GM12878 (cell line): ENCODE measurements at regions not wholly inside any gene's neighbourhood (a gene's known extent, or its start where the extent isn't known, plus 50 kb on each side); places are given as distances from the start of the nearest gene placed in this dataset.

Experiments
- ATAC-seq: fragments of 200-7000 bp; cut with Tn5 transposase; 3 replicates; pipeline ENCODE4 v1.9.1; 2020; ENCODE audit warnings: mild to moderate bottlenecking, moderate library complexity
- BruUV-seq: library from RNA; stranded (reverse); fragments of 400-500 nt; replicated peaks from 2 replicates; lab custom pipeline; 2021; lab: Mats Ljungman, UMichigan
- CTCF ChIA-PET: fragments of 300-600 bp; sonication (Branson Sonifier 250); formaldehyde crosslinking; extraction: SDS; loops from one replicate; lab custom pipeline; 2021; ENCODE audit warnings: inconsistent platforms; lab: Yijun Ruan, JAX
- POLR2A ChIA-PET: fragments of 350-600 bp; formaldehyde crosslinking; extraction: SDS; loops from one replicate; lab custom pipeline; 2021; ENCODE audit warnings: inconsistent platforms; lab: Charles Lee
- RAD21 ChIA-PET: fragments of 300-600 bp; sonication (Branson Sonifier 250); formaldehyde crosslinking; loops from one replicate; lab custom pipeline; 2023; ENCODE audit warnings: antibody characterized with exemption; ENCODE audit not compliant: unreplicated experiment; lab: Charles Lee
- SMC1A ChIA-PET: fragments of 300-600 bp; sonication (Branson Sonifier 250); formaldehyde crosslinking; loops from one replicate; lab custom pipeline; 2023; ENCODE audit not compliant: unreplicated experiment, uncharacterized antibody; lab: Charles Lee
- DNase-seq: peaks from one replicate; pipeline ENCODE4 v3.0.0-alpha.2; 2011; ENCODE audit warnings: low read depth, low spot score
- FAIRE-seq: peaks from 3 replicates; lab custom pipeline; 2011; peaks lifted over from hg19 to GRCh38; lab: Jason Lieb, UNC
- H2AFZ ChIP-seq: 2 replicates; pipeline ENCODE4 v1.6.0; 2011; ENCODE audit warnings: low read depth, low read length, control low read depth; ENCODE audit not compliant: control insufficient read depth
- H3K27ac ChIP-seq: 2 replicates; pipeline ENCODE4 v1.5.1; 2011; ENCODE audit warnings: control low read depth; ENCODE audit not compliant: control insufficient read depth, insufficient read depth
- H3K27me3 ChIP-seq, 2 experiments: replicated peaks in 1 of 2; 2 replicates each; pipeline versions ENCODE4 v1.6.0 to v1.6.1; 2011; ENCODE audit warnings: low read length in 1 of 2; ENCODE audit not compliant: control insufficient read depth in 2 of 2, insufficient read depth in 2 of 2
- H3K36me3 ChIP-seq, 2 experiments: 2 replicates each; pipeline ENCODE4 v1.5.1; 2011; ENCODE audit warnings: low read length in 1 of 2; ENCODE audit not compliant: control insufficient read depth in 2 of 2, insufficient read depth in 2 of 2
- H3K4me1 ChIP-seq: 2 replicates; pipeline ENCODE4 v1.6.1; 2011; ENCODE audit warnings: mild to moderate bottlenecking, low read length, moderate library complexity, mixed read lengths; ENCODE audit not compliant: control insufficient read depth, insufficient read depth
- H3K4me2 ChIP-seq: 2 replicates; pipeline ENCODE4 v1.6.0; 2011; ENCODE audit warnings: control low read depth; ENCODE audit not compliant: control insufficient read depth, insufficient read depth
- H3K4me3 ChIP-seq: fragments of 200-600 bp; sonication (generic); 2 replicates; pipeline ENCODE4 v1.5.1; 2016
- H3K79me2 ChIP-seq: 2 replicates; pipeline ENCODE4 v1.6.0; 2011; ENCODE audit warnings: low read length; ENCODE audit not compliant: control insufficient read depth, insufficient read depth
- H3K9ac ChIP-seq: 2 replicates; pipeline ENCODE4 v1.8.0; 2011; ENCODE audit warnings: low read length, control low read depth, mixed read lengths; ENCODE audit not compliant: control insufficient read depth, insufficient read depth
- H3K9me3 ChIP-seq: replicated peaks from 3 replicates; pipeline ENCODE4 v1.5.1; 2011; ENCODE audit warnings: mild to moderate bottlenecking, low read length; ENCODE audit not compliant: control insufficient read depth, insufficient read depth
- H4K20me1 ChIP-seq: 2 replicates; pipeline ENCODE4 v1.6.0; 2011; ENCODE audit not compliant: control insufficient read depth, insufficient read depth
- ESRRA ChIP-seq: IDR thresholded peaks from 2 replicates; pipeline ENCODE4 v1.6.1; 2012; ENCODE audit warnings: mild to moderate bottlenecking, low read length, improper control_type of control experiment
- EZH2 ChIP-seq: IDR thresholded peaks from 2 replicates; pipeline ENCODE4 v1.6.1; 2012; ENCODE audit warnings: low read depth, mild to moderate bottlenecking, control low read depth, inconsistent platforms, low read length, borderline replicate concordance; ENCODE audit not compliant: control insufficient read depth
- NR2C2 ChIP-seq: IDR thresholded peaks from 2 replicates; pipeline ENCODE4 v1.6.1; 2011; ENCODE audit warnings: borderline replicate concordance, low read depth; ENCODE audit not compliant: control insufficient read depth, insufficient read length
- POU2F2 ChIP-seq: IDR thresholded peaks from 3 replicates; pipeline ENCODE4 v1.6.1; 2011; ENCODE audit warnings: low read depth, mild to moderate bottlenecking, low read length, borderline replicate concordance
- RELA ChIP-seq: fragments of 450-650 bp; IDR thresholded peaks from 2 replicates; pipeline ENCODE4 v1.8.0; 2014; ENCODE audit warnings: borderline replicate concordance; ENCODE audit not compliant: partially characterized antibody
- SIN3A ChIP-seq: IDR thresholded peaks from 2 replicates; pipeline ENCODE4 v1.6.1; 2012; ENCODE audit warnings: low read depth, low read length, improper control_type of control experiment
- STAT3 ChIP-seq: IDR thresholded peaks from 2 replicates; pipeline ENCODE4 v1.6.1; 2011; ENCODE audit warnings: low read depth, low read length, improper control_type of control experiment
- WGBS: methylation state at CpG from one replicate; pipeline ENCODE4 v1.1.6; 2016; ENCODE audit warnings: low lambda C conversion rate; ENCODE audit not compliant: insufficient replicate concordance, insufficient coverage; ENCODE audit errors: missing lambda C conversion rate; 5-methylcytosine and 5-hydroxymethylcytosine counted together
- in situ Hi-C: fragments of 300-500 bp; cut with MboI; formaldehyde crosslinking; loops from 9 replicates; pipeline ENCODE4 v1.14.3; 2018; ENCODE audit warnings: mixed read lengths
- intact Hi-C: fragments of 100-400 bp; cut with micrococcal nuclease; formaldehyde crosslinking; loops from one replicate; pipeline ENCODE4 v1.14.2; 2022; ENCODE audit not compliant: unreplicated experiment
- TF ChIP-seq, protein P1 (sequence below): IDR thresholded peaks from 2 replicates; pipeline ENCODE4 v1.6.1; 2012; ENCODE audit warnings: low read depth, low read length, improper control_type of control experiment
- TF ChIP-seq, protein P2 (sequence below): IDR thresholded peaks from 2 replicates; pipeline ENCODE4 v1.6.1; 2012; ENCODE audit warnings: low read length, inconsistent platforms
- TF ChIP-seq, protein P3 (sequence below): fragments of 450-650 bp; IDR thresholded peaks from 2 replicates; pipeline ENCODE4 v1.6.1; 2017; ENCODE audit warnings: antibody characterized with exemption, mild to moderate bottlenecking, moderate library complexity
- TF ChIP-seq, protein P4 (sequence below): fragments of 450-650 bp; conservative IDR thresholded peaks from 2 replicates; pipeline ENCODE4 v1.6.1; 2017; ENCODE audit warnings: mild to moderate bottlenecking, moderate library complexity
- TF ChIP-seq, protein P5 (sequence below): IDR thresholded peaks from 2 replicates; pipeline ENCODE4 v1.6.1; 2012; ENCODE audit warnings: low read depth, low read length, improper control_type of control experiment

DNA sequence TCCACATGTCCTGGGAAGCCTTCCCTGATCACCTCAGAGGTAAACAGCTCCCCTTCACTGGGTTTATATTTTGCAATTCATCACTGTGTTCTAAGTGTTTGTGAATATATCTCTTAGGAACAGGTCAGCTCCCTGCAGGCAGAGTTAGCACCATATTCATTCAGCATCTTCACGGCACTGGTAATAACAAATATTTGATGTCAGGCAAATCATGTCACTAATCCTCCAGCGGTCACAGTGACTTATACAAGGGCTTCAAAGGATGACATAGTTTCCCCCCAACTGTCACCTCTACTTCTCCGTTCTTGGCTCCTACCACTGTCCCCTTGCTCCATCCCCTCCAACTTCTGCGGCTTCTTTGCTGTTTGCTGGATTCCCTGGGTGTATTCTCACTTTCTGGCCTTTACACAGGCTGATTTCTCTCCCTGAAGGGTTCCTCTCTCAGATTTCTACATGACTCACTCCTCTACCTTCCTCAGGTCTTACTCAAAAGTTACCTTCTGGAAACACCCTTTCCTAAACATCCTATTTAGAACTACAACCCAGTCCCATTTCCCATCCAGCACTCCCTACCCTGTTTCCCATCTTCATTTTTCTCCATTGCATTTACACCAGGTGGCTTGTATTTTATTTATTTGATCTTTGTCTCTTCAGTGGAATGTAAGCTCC lies 66.6 kb downstream of the NHLRC1 start:
- H4K20me1 ChIP-seq = no peaks in the 10 kb centered on the region
- no peaks in the 10 kb centered on the region for H3K9me3 ChIP-seq
- ATAC-seq (no peak), FAIRE-seq (no peak), DNase-seq (no peak)
- RAD21 ChIA-PET = no interaction called here
- H3K4me1 ChIP-seq = no peaks in the 10 kb centered on the region
- POLR2A ChIA-PET = no interaction called here
- intact Hi-C loops (no loop called here), in situ Hi-C loops (no loop called here)
- H3K27me3 ChIP-seq = no peaks in the 10 kb centered on the region
- CTCF ChIA-PET = interaction anchor here (0.7 kb wide), 2 partner anchors 12 to 217 kb away, joined by 3 read pairs; no protein-coding TSS in a partner anchor
- SMC1A ChIA-PET = no interaction called here
- H3K4me3 ChIP-seq = no peak overlapping the region
- no TSS peak for BruUV-seq
- H3K79me2 ChIP-seq = no peaks in the 10 kb centered on the region
- no peak overlapping the region for H3K4me2 ChIP-seq
- H3K36me3 ChIP-seq = no peaks in the 10 kb centered on the region
- H3K9ac ChIP-seq = no peak overlapping the region
- H2AFZ ChIP-seq = no peak overlapping the region
- H3K27ac ChIP-seq = no peak overlapping the region
- 64% methylated on average over 4 of the region's 4 CpGs for WGBS
- TF ChIP-seq, protein P1, sequence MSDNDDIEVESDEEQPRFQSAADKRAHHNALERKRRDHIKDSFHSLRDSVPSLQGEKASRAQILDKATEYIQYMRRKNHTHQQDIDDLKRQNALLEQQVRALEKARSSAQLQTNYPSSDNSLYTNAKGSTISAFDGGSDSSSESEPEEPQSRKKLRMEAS = no peak
- TF ChIP-seq RELA (no peak), EZH2 (no peak), ESRRA (no peak), STAT3 (no peak), SIN3A (no peak), NR2C2 (no peak), POU2F2 (no peak)
- TF ChIP-seq, protein P2, sequence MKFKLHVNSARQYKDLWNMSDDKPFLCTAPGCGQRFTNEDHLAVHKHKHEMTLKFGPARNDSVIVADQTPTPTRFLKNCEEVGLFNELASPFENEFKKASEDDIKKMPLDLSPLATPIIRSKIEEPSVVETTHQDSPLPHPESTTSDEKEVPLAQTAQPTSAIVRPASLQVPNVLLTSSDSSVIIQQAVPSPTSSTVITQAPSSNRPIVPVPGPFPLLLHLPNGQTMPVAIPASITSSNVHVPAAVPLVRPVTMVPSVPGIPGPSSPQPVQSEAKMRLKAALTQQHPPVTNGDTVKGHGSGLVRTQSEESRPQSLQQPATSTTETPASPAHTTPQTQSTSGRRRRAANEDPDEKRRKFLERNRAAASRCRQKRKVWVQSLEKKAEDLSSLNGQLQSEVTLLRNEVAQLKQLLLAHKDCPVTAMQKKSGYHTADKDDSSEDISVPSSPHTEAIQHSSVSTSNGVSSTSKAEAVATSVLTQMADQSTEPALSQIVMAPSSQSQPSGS = no peak
- TF ChIP-seq, protein P3, sequence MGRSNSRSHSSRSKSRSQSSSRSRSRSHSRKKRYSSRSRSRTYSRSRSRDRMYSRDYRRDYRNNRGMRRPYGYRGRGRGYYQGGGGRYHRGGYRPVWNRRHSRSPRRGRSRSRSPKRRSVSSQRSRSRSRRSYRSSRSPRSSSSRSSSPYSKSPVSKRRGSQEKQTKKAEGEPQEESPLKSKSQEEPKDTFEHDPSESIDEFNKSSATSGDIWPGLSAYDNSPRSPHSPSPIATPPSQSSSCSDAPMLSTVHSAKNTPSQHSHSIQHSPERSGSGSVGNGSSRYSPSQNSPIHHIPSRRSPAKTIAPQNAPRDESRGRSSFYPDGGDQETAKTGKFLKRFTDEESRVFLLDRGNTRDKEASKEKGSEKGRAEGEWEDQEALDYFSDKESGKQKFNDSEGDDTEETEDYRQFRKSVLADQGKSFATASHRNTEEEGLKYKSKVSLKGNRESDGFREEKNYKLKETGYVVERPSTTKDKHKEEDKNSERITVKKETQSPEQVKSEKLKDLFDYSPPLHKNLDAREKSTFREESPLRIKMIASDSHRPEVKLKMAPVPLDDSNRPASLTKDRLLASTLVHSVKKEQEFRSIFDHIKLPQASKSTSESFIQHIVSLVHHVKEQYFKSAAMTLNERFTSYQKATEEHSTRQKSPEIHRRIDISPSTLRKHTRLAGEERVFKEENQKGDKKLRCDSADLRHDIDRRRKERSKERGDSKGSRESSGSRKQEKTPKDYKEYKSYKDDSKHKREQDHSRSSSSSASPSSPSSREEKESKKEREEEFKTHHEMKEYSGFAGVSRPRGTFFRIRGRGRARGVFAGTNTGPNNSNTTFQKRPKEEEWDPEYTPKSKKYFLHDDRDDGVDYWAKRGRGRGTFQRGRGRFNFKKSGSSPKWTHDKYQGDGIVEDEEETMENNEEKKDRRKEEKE = no peak
- TF ChIP-seq, protein P4, sequence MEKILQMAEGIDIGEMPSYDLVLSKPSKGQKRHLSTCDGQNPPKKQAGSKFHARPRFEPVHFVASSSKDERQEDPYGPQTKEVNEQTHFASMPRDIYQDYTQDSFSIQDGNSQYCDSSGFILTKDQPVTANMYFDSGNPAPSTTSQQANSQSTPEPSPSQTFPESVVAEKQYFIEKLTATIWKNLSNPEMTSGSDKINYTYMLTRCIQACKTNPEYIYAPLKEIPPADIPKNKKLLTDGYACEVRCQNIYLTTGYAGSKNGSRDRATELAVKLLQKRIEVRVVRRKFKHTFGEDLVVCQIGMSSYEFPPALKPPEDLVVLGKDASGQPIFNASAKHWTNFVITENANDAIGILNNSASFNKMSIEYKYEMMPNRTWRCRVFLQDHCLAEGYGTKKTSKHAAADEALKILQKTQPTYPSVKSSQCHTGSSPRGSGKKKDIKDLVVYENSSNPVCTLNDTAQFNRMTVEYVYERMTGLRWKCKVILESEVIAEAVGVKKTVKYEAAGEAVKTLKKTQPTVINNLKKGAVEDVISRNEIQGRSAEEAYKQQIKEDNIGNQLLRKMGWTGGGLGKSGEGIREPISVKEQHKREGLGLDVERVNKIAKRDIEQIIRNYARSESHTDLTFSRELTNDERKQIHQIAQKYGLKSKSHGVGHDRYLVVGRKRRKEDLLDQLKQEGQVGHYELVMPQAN = no peak
- TF ChIP-seq, protein P5, sequence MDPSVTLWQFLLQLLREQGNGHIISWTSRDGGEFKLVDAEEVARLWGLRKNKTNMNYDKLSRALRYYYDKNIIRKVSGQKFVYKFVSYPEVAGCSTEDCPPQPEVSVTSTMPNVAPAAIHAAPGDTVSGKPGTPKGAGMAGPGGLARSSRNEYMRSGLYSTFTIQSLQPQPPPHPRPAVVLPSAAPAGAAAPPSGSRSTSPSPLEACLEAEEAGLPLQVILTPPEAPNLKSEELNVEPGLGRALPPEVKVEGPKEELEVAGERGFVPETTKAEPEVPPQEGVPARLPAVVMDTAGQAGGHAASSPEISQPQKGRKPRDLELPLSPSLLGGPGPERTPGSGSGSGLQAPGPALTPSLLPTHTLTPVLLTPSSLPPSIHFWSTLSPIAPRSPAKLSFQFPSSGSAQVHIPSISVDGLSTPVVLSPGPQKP = no peak
